SKM-1 treated with dmso at 0.1 percent for 144 hours (cell line): ENCODE measurements at regions not wholly inside any gene's neighbourhood (a gene's known extent, or its start where the extent isn't known, plus 50 kb on each side); places are given as distances from the start of the nearest gene placed in this dataset.
"Not testable (repeated sequence)": the region's sequence is repeated elsewhere in the genome, so short reads cannot be mapped to it uniquely, and the experiment has no call there.

Experiments used
- DNase-seq: peaks from one replicate; lab custom pipeline; 2025; ENCODE audit not compliant: unreplicated experiment; lab: John Stamatoyannopoulos, UW

GRCh38 chr4:134747108-134747805 is 545.7 kb upstream of the PABPC4L start:
- no peak for DNase-seq

- no peak for DNase-seq
Observed at GRCh38 chr4:134740290-134740689, 538.7 kb upstream of the PABPC4L start.

- no peak for DNase-seq
Observed at GRCh38 chr4:134735901-134736300, 534.3 kb upstream of the PABPC4L start.

- DNase-seq: no peak
Observed at GRCh38 chr4:134727696-134728095, 526.1 kb upstream of the PABPC4L start.

GRCh38 chr4:134722306-134722705 is 520.7 kb upstream of the PABPC4L start:
- no peak for DNase-seq

GRCh38 chr4:134720030-134720429 is 518.4 kb upstream of the PABPC4L start:
- DNase-seq: no peak

- DNase-seq: no peak
Observed at GRCh38 chr4:134708616-134709015, 507.0 kb upstream of the PABPC4L start.

- DNase-seq: no peak
Observed at GRCh38 chr4:134708026-134708425, 506.4 kb upstream of the PABPC4L start.

- no peak for DNase-seq
Observed at GRCh38 chr4:134702374-134702773, 500.8 kb upstream of the PABPC4L start.

- DNase-seq: no peak
Observed at GRCh38 chr4:134700251-134700650, 498.7 kb upstream of the PABPC4L start.

- not testable (repeated sequence) for DNase-seq
Observed at GRCh38 chr4:134698831-134699230, 497.2 kb upstream of the PABPC4L start.

GRCh38 chr4:134695433-134695832 is 493.8 kb upstream of the PABPC4L start:
- DNase-seq: no peak

GRCh38 chr4:134691915-134692314 is 490.3 kb upstream of the PABPC4L start:
- no peak for DNase-seq

- no peak for DNase-seq
Observed at GRCh38 chr4:134687646-134688628, 486.3 kb upstream of the PABPC4L start.

- DNase-seq: no peak
Observed at GRCh38 chr4:134677209-134677814, 475.7 kb upstream of the PABPC4L start.

- no peak for DNase-seq
Observed at GRCh38 chr4:134668237-134668636, 466.6 kb upstream of the PABPC4L start.

- no peak for DNase-seq
Observed at GRCh38 chr4:134666640-134667039, 465.1 kb upstream of the PABPC4L start.

GRCh38 chr4:134665429-134665828 is 463.8 kb upstream of the PABPC4L start:
- DNase-seq: no peak

GRCh38 chr4:134663742-134664141 is 462.2 kb upstream of the PABPC4L start:
- no peak for DNase-seq

GRCh38 chr4:134650461-134650860 is 448.9 kb upstream of the PABPC4L start:
- DNase-seq: no peak

GRCh38 chr4:134645778-134646177 is 444.2 kb upstream of the PABPC4L start:
- no peak for DNase-seq
